EL (cell line): ENCODE measurements at regions not wholly inside any gene's neighbourhood (a gene's known extent, or its start where the extent isn't known, plus 50 kb on each side); places are given as distances from the start of the nearest gene placed in this dataset.

ENCODE experiments used
- DNase-seq: peaks from one replicate; pipeline ENCODE4 v3.0.0-alpha.2; 2016

- DNase-seq = peak; percentile 17
These were observed 60.4 kb upstream of the TMED7 start for GRCh38 chr5:115686051-115686737.

GRCh38 chr5:115685490-115685889 lies 59.7 kb upstream of the TMED7 start:
- DNase-seq = no peak

GRCh38 chr5:115684513-115685037 lies 58.7 kb upstream of the TMED7 start:
- no peak for DNase-seq

GRCh38 chr5:115683081-115683480 lies 57.2 kb upstream of the TMED7 start:
- no peak for DNase-seq
